HFFc6 (cell line): ENCODE measurements at regions not wholly inside any gene's neighbourhood (a gene's known extent, or its start where the extent isn't known, plus 50 kb on each side); places are given as distances from the start of the nearest gene placed in this dataset.

Experiments
- DNase-seq: peaks from one replicate; pipeline ENCODE4 v3.0.0-alpha.2; 2018
- H3K27ac Mint-ChIP-seq: 2 replicates; pipeline ENCODE4 v1.8.0; 2020; ENCODE audit warnings: mild to moderate bottlenecking, mixed read lengths
- H3K27me3 Mint-ChIP-seq: 2 replicates; pipeline ENCODE4 v1.8.0; 2021; ENCODE audit warnings: mild to moderate bottlenecking, moderate library complexity, mixed read lengths; ENCODE audit not compliant: insufficient read depth
- H3K36me3 Mint-ChIP-seq: 2 replicates; pipeline ENCODE4 v1.8.0; 2021; ENCODE audit warnings: low read depth, mixed read lengths
- H3K4me1 Mint-ChIP-seq: 2 replicates; pipeline ENCODE4 v1.8.0; 2020; ENCODE audit warnings: low read depth, mixed read lengths
- H3K4me3 Mint-ChIP-seq: 2 replicates; pipeline ENCODE4 v1.8.0; 2020; ENCODE audit warnings: mild to moderate bottlenecking, moderate library complexity, mixed read lengths
- H3K9me3 Mint-ChIP-seq: 2 replicates; pipeline ENCODE4 v1.8.0; 2020; ENCODE audit warnings: mild to moderate bottlenecking, mixed read lengths
- TF ChIP-seq, protein P1 (sequence below): fragments of 200-600 bp; sonication (generic); IDR thresholded peaks from 2 replicates; pipeline ENCODE4 v1.5.0; 2021; ENCODE audit warnings: antibody characterized with exemption, mild to moderate bottlenecking

- H3K36me3 Mint-ChIP-seq, result no peaks in the 10 kb centered on the region; the same call in 1 of the 2 replicates
- H3K27me3 Mint-ChIP-seq, result no peaks in the 10 kb centered on the region
- TF ChIP-seq, protein P1, sequence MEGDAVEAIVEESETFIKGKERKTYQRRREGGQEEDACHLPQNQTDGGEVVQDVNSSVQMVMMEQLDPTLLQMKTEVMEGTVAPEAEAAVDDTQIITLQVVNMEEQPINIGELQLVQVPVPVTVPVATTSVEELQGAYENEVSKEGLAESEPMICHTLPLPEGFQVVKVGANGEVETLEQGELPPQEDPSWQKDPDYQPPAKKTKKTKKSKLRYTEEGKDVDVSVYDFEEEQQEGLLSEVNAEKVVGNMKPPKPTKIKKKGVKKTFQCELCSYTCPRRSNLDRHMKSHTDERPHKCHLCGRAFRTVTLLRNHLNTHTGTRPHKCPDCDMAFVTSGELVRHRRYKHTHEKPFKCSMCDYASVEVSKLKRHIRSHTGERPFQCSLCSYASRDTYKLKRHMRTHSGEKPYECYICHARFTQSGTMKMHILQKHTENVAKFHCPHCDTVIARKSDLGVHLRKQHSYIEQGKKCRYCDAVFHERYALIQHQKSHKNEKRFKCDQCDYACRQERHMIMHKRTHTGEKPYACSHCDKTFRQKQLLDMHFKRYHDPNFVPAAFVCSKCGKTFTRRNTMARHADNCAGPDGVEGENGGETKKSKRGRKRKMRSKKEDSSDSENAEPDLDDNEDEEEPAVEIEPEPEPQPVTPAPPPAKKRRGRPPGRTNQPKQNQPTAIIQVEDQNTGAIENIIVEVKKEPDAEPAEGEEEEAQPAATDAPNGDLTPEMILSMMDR, result no peak
- H3K27ac Mint-ChIP-seq, result no peak overlapping the region
- DNase-seq, result no peak
- no peak overlapping the region for H3K4me3 Mint-ChIP-seq
- H3K4me1 Mint-ChIP-seq, result no peaks in the 10 kb centered on the region
- H3K9me3 Mint-ChIP-seq, result peaks cover 22% of the 10 kb centered on the region
These were observed 175.7 kb upstream of the API5 start for GRCh38 chr11:43135966-43136534.

- H3K4me1 Mint-ChIP-seq, result no peaks in the 10 kb centered on the region
- peaks cover 31% of the 10 kb centered on the region for H3K9me3 Mint-ChIP-seq
- no peak overlapping the region for H3K27ac Mint-ChIP-seq
These were observed 173.1 kb upstream of the API5 start for GRCh38 chr11:43138621-43139140.

GRCh38 chr11:43145653-43146052 is 166.1 kb upstream of the API5 start:
- Mint-ChIP-seq H3K27ac (no peak overlapping the region), H3K4me3 (no peak overlapping the region), H3K36me3 (no peaks in the 10 kb centered on the region), H3K9me3 (peaks cover 28% of the 10 kb centered on the region), H3K4me1 (no peaks in the 10 kb centered on the region), H3K27me3 (no peaks in the 10 kb centered on the region)
- TF ChIP-seq, protein P1, result no peak
- DNase-seq, result no peak

More at GRCh38 chr11:43138621-43139140, 173.1 kb upstream of the API5 start:
- no peak overlapping the region for H3K4me3 Mint-ChIP-seq
- DNase-seq, result no peak
- H3K36me3 Mint-ChIP-seq, result no peaks in the 10 kb centered on the region; the same call in 1 of the 2 replicates
- TF ChIP-seq, protein P1, result no peak
- no peaks in the 10 kb centered on the region for H3K27me3 Mint-ChIP-seq

GRCh38 chr11:43150697-43151096 is 161.1 kb upstream of the API5 start:
- no peak for DNase-seq
- no peak overlapping the region for H3K27ac Mint-ChIP-seq
- H3K9me3 Mint-ChIP-seq, result peaks cover 9% of the 10 kb centered on the region; the same call in 1 of the 2 replicates
- no peaks in the 10 kb centered on the region for H3K36me3 Mint-ChIP-seq
- H3K4me1 Mint-ChIP-seq, result no peaks in the 10 kb centered on the region
- TF ChIP-seq, protein P1, result no peak
- no peaks in the 10 kb centered on the region for H3K27me3 Mint-ChIP-seq
- no peak overlapping the region for H3K4me3 Mint-ChIP-seq

DNA sequence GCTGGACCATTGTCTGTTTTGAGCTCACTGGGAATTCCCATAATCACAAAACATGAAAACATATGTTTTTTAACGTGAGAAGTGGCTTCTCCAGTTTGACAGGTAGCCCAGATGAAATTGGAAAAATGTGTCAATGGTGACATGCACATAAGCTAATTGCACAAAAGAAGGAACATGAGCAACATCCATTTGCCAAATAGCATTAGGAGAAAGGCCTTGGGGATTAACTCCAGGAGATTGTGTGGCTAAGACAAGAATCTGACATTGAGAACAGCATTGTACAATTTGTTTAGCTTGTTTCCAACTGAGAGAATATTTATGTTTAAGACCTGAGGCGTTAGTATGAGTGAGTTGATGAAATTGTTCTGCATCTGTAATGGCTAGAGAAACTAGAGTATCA is 147.0 kb upstream of the API5 start:
- DNase-seq, result no peak
- H3K9me3 Mint-ChIP-seq, result peaks cover 20% of the 10 kb centered on the region
- no peaks in the 10 kb centered on the region; the same call in 1 of the 2 replicates for H3K27me3 Mint-ChIP-seq
- H3K36me3 Mint-ChIP-seq, result peaks cover 6% of the 10 kb centered on the region; the same call in 1 of the 2 replicates
- H3K4me1 Mint-ChIP-seq, result no peaks in the 10 kb centered on the region
- TF ChIP-seq, protein P1, result no peak
- no peak overlapping the region for H3K4me3 Mint-ChIP-seq
- no peak overlapping the region for H3K27ac Mint-ChIP-seq
